Effector CD8-positive, alpha-beta T cell (primary cell): ENCODE measurements at regions not wholly inside any gene's neighbourhood (a gene's known extent, or its start where the extent isn't known, plus 50 kb on each side); places are given as distances from the start of the nearest gene placed in this dataset.
"Not testable (repeated sequence)": the region's sequence is repeated elsewhere in the genome, so short reads cannot be mapped to it uniquely, and the experiment has no call there.

ENCODE experiments used
- DNase-seq: peaks from one replicate; lab custom pipeline; 2025; lab: John Stamatoyannopoulos, UW

- no peak for DNase-seq
Observed at GRCh38 chr10:10702211-10702610, 315.5 kb upstream of the CELF2 start.

GRCh38 chr10:10703382-10703781, 314.3 kb upstream of the CELF2 start:
- DNase-seq = no peak

GRCh38 chr10:10712155-10712704, 305.4 kb upstream of the CELF2 start:
- DNase-seq = no peak

- no peak for DNase-seq
Observed at GRCh38 chr10:10714327-10714726, 303.3 kb upstream of the CELF2 start.

GRCh38 chr10:10716972-10717371, 300.7 kb upstream of the CELF2 start:
- DNase-seq = no peak

GRCh38 chr10:10722422-10722821, 295.2 kb upstream of the CELF2 start:
- no peak for DNase-seq

- no peak for DNase-seq
Observed at GRCh38 chr10:10725196-10725595, 292.5 kb upstream of the CELF2 start.

GRCh38 chr10:10726101-10726500, 291.6 kb upstream of the CELF2 start:
- DNase-seq = no peak

- not testable (repeated sequence) for DNase-seq
Observed at GRCh38 chr10:10727411-10727810, 290.3 kb upstream of the CELF2 start.

- no peak for DNase-seq
Observed at GRCh38 chr10:10727812-10728211, 289.9 kb upstream of the CELF2 start.

GRCh38 chr10:10730471-10731043, 287.1 kb upstream of the CELF2 start:
- DNase-seq = no peak

- no peak for DNase-seq
Observed at GRCh38 chr10:10731366-10731765, 286.3 kb upstream of the CELF2 start.

GRCh38 chr10:10734356-10735064, 283.2 kb upstream of the CELF2 start:
- no peak for DNase-seq

- no peak for DNase-seq
Observed at GRCh38 chr10:10745291-10745690, 272.4 kb upstream of the CELF2 start.

- DNase-seq = no peak
Observed at GRCh38 chr10:10755490-10755889, 262.2 kb upstream of the CELF2 start.

- DNase-seq = no peak
Observed at GRCh38 chr10:10758306-10758705, 259.4 kb upstream of the CELF2 start.

- DNase-seq = not testable (repeated sequence)
Observed at GRCh38 chr10:10759806-10760205, 257.9 kb upstream of the CELF2 start.

- no peak for DNase-seq
Observed at GRCh38 chr10:10765017-10765416, 252.7 kb upstream of the CELF2 start.

GRCh38 chr10:10772411-10772810, 245.3 kb upstream of the CELF2 start:
- DNase-seq = no peak

- DNase-seq = no peak
Observed at GRCh38 chr10:10772874-10773508, 244.7 kb upstream of the CELF2 start.

- DNase-seq = no peak
Observed at GRCh38 chr10:10774416-10774815, 243.3 kb upstream of the CELF2 start.

GRCh38 chr10:10776363-10776762, 241.3 kb upstream of the CELF2 start:
- DNase-seq = no peak

- DNase-seq = no peak
Observed at GRCh38 chr10:10777279-10777678, 240.4 kb upstream of the CELF2 start.
